CD4-positive, CD25-positive, alpha-beta regulatory T cell (primary cell): ENCODE measurements at regions not wholly inside any gene's neighbourhood (a gene's known extent, or its start where the extent isn't known, plus 50 kb on each side); places are given as distances from the start of the nearest gene placed in this dataset.
"Not testable (repeated sequence)": the region's sequence is repeated elsewhere in the genome, so short reads cannot be mapped to it uniquely, and the experiment has no call there.

Experiments
- ATAC-seq, 2 donors: fragments of 150-1000 bp; cut with Tn5 transposase; one replicate each; pipeline ENCODE4 v1.10.0; 2021; ENCODE audit warnings: low read depth in 2 of 2, moderate number of reproducible peaks in 2 of 2, moderate library complexity in 1 of 2
- DNase-seq, 3 donors: peaks; one replicate each; pipeline versions ENCODE4 v3.0.0 to v3.0.0-alpha.2; 2012 to 2022; ENCODE audit warnings: mixed read lengths in 1 of 3
- H3K27ac ChIP-seq: one replicate; pipeline ENCODE4 v1.7.0; 2013; ENCODE audit warnings: mild to moderate bottlenecking, low read length; ENCODE audit not compliant: insufficient read depth, poor library complexity, severe bottlenecking
- H3K27me3 ChIP-seq: one replicate; pipeline ENCODE4 v1.7.0; 2013; ENCODE audit warnings: low read length; ENCODE audit not compliant: control insufficient read depth, insufficient read depth
- H3K36me3 ChIP-seq: one replicate; pipeline ENCODE4 v1.7.0; 2013; ENCODE audit warnings: mild to moderate bottlenecking, low read length, moderate library complexity; ENCODE audit not compliant: control insufficient read depth, insufficient read depth
- H3K4me1 ChIP-seq: 2 replicates; pipeline ENCODE4 v1.7.0; 2013; ENCODE audit warnings: mild to moderate bottlenecking, low read length; ENCODE audit not compliant: insufficient read depth, control insufficient read depth, poor library complexity, severe bottlenecking
- H3K4me3 ChIP-seq: one replicate; pipeline ENCODE4 v1.7.0; 2013; ENCODE audit warnings: low read depth, mild to moderate bottlenecking, low read length, moderate library complexity
- H3K9me3 ChIP-seq, 2 experiments: 1 replicate in 1 of 2; 2 replicates in 1 of 2; pipeline ENCODE4 v1.7.0; 2013; ENCODE audit warnings: low read length in 2 of 2, mild to moderate bottlenecking in 1 of 2, moderate library complexity in 1 of 2; ENCODE audit not compliant: control insufficient read depth in 2 of 2
- H3K27ac Mint-ChIP-seq, 3 donors: one replicate each; pipeline ENCODE4 v1.8.0; 2020 to 2022; ENCODE audit warnings: mild to moderate bottlenecking in 3 of 3, mixed read lengths in 3 of 3, moderate library complexity in 2 of 3
- H3K27me3 Mint-ChIP-seq: one replicate; pipeline ENCODE4 v1.8.0; 2022; ENCODE audit warnings: mild to moderate bottlenecking, mixed read lengths
- H3K36me3 Mint-ChIP-seq: one replicate; pipeline ENCODE4 v1.8.0; 2020; ENCODE audit warnings: mixed read lengths
- H3K4me1 Mint-ChIP-seq, 4 donors: one replicate each; pipeline ENCODE4 v1.8.0; 2020 to 2022; ENCODE audit warnings: mixed read lengths in 4 of 4, mild to moderate bottlenecking in 1 of 4
- H3K4me3 Mint-ChIP-seq, 4 donors: one replicate each; pipeline ENCODE4 v1.8.0; 2020 to 2022; ENCODE audit warnings: mild to moderate bottlenecking in 4 of 4, mixed read lengths in 4 of 4, moderate library complexity in 3 of 4
- H3K9me3 Mint-ChIP-seq, 7 donors: one replicate each; pipeline ENCODE4 v1.8.0; 2020 to 2022; ENCODE audit warnings: mixed read lengths in 7 of 7, mild to moderate bottlenecking in 3 of 7, moderate library complexity in 2 of 7

- no peaks in the 10 kb centered on the region for H3K27me3 Mint-ChIP-seq
- DNase-seq (no peak), ATAC-seq (no peak)
- Histone ChIP-seq H3K4me3 (no peak overlapping the region), H3K36me3 (no peaks in the 10 kb centered on the region), H3K27me3 (no peaks in the 10 kb centered on the region), H3K27ac (no peak overlapping the region), H3K9me3 (no peaks in the 10 kb centered on the region), H3K4me1 (no peaks in the 10 kb centered on the region)
- no peak overlapping the region for H3K4me3 Mint-ChIP-seq
- H3K9me3 Mint-ChIP-seq = peaks cover 0 to 8% (median 2%) of the 10 kb centered on the region in 7 donors
- no peaks in the 10 kb centered on the region for H3K4me1 Mint-ChIP-seq
- no peak overlapping the region for H3K27ac Mint-ChIP-seq
- no peaks in the 10 kb centered on the region for H3K36me3 Mint-ChIP-seq
Measured at GRCh38 chr11:81975261-81975900, 758.3 kb downstream of the FAM181B start.

- H3K36me3 Mint-ChIP-seq = no peaks in the 10 kb centered on the region
- Histone ChIP-seq H3K4me1 (no peaks in the 10 kb centered on the region), H3K27ac (no peak overlapping the region), H3K4me3 (no peak overlapping the region), H3K9me3 (no peaks in the 10 kb centered on the region), H3K36me3 (no peaks in the 10 kb centered on the region), H3K27me3 (no peaks in the 10 kb centered on the region)
- no peaks in the 10 kb centered on the region for H3K27me3 Mint-ChIP-seq
- peaks cover 0 to 1% (median 0%) of the 10 kb centered on the region in 7 donors for H3K9me3 Mint-ChIP-seq
- no peak for DNase-seq
- ATAC-seq = no peak
- H3K27ac Mint-ChIP-seq = no peak overlapping the region
- no peaks in the 10 kb centered on the region for H3K4me1 Mint-ChIP-seq
- no peak overlapping the region for H3K4me3 Mint-ChIP-seq
Measured at GRCh38 chr11:81970886-81971285, 762.8 kb downstream of the FAM181B start.

GRCh38 chr11:81967242-81967641 is 766.4 kb downstream of the FAM181B start:
- Histone ChIP-seq H3K27me3 (no peaks in the 10 kb centered on the region), H3K4me3 (no peak overlapping the region), H3K4me1 (no peaks in the 10 kb centered on the region), H3K36me3 (no peaks in the 10 kb centered on the region), H3K9me3 (no peaks in the 10 kb centered on the region), H3K27ac (no peak overlapping the region)
- ATAC-seq (no peak), DNase-seq (no peak)
- H3K4me1 Mint-ChIP-seq = peaks cover 0 to 14% (median 8%) of the 10 kb centered on the region in 4 donors
- H3K36me3 Mint-ChIP-seq = no peaks in the 10 kb centered on the region
- H3K27me3 Mint-ChIP-seq = no peaks in the 10 kb centered on the region
- no peak overlapping the region for H3K4me3 Mint-ChIP-seq
- H3K9me3 Mint-ChIP-seq = peaks cover 0 to 1% (median 0%) of the 10 kb centered on the region in 7 donors
- H3K27ac Mint-ChIP-seq = no peak overlapping the region

GRCh38 chr11:81966340-81966739 is 767.3 kb downstream of the FAM181B start:
- no peak for ATAC-seq
- peaks cover 0 to 1% (median 0%) of the 10 kb centered on the region in 7 donors for H3K9me3 Mint-ChIP-seq
- H3K27ac ChIP-seq = no peak overlapping the region
- no peak overlapping the region for H3K4me3 Mint-ChIP-seq
- H3K9me3 ChIP-seq = no peaks in the 10 kb centered on the region
- H3K4me1 ChIP-seq = no peaks in the 10 kb centered on the region
- H3K4me3 ChIP-seq = no peak overlapping the region
- no peaks in the 10 kb centered on the region for H3K27me3 Mint-ChIP-seq
- H3K27me3 ChIP-seq = no peaks in the 10 kb centered on the region
- no peaks in the 10 kb centered on the region for H3K36me3 Mint-ChIP-seq
- no peaks in the 10 kb centered on the region for H3K36me3 ChIP-seq
- no peak for DNase-seq
- H3K4me1 Mint-ChIP-seq = peaks cover 0 to 14% (median 8%) of the 10 kb centered on the region in 4 donors
- H3K27ac Mint-ChIP-seq = no peak overlapping the region

- DNase-seq (peak in 1 of 3 donors; percentile 10), ATAC-seq (no peak)
- H3K27ac ChIP-seq = no peak overlapping the region
- no peak overlapping the region for H3K4me3 ChIP-seq
- no peaks in the 10 kb centered on the region for H3K27me3 ChIP-seq
- H3K4me1 Mint-ChIP-seq = peaks cover 4 to 16% (median 10%) of the 10 kb centered on the region in 4 donors
- H3K27me3 Mint-ChIP-seq = no peaks in the 10 kb centered on the region
- H3K9me3 Mint-ChIP-seq = no peaks in the 10 kb centered on the region
- H3K9me3 ChIP-seq = no peaks in the 10 kb centered on the region
- H3K4me3 Mint-ChIP-seq = no peak overlapping the region
- H3K36me3 ChIP-seq = no peaks in the 10 kb centered on the region
- no peaks in the 10 kb centered on the region for H3K4me1 ChIP-seq
- H3K36me3 Mint-ChIP-seq = no peaks in the 10 kb centered on the region
- H3K27ac Mint-ChIP-seq = no peak overlapping the region
Measured at GRCh38 chr11:81963018-81963417, 770.6 kb downstream of the FAM181B start.

GRCh38 chr11:81960443-81960842 is 773.2 kb downstream of the FAM181B start:
- DNase-seq = no peak
- Histone ChIP-seq H3K4me3 (no peak overlapping the region), H3K9me3 (no peaks in the 10 kb centered on the region), H3K27ac (no peak overlapping the region), H3K27me3 (no peaks in the 10 kb centered on the region), H3K4me1 (no peaks in the 10 kb centered on the region), H3K36me3 (no peaks in the 10 kb centered on the region)
- H3K27me3 Mint-ChIP-seq = no peaks in the 10 kb centered on the region
- H3K36me3 Mint-ChIP-seq = no peaks in the 10 kb centered on the region
- H3K27ac Mint-ChIP-seq = peak overlapping the region in 1 of 3 donors; percentile 37
- H3K9me3 Mint-ChIP-seq = peaks cover 0 to 7% (median 4%) of the 10 kb centered on the region in 7 donors
- no peak overlapping the region for H3K4me3 Mint-ChIP-seq
- H3K4me1 Mint-ChIP-seq = peaks cover 4 to 16% (median 10%) of the 10 kb centered on the region in 4 donors
- ATAC-seq = no peak

- no peak overlapping the region for H3K27ac ChIP-seq
- Mint-ChIP-seq H3K4me3 (no peak overlapping the region), H3K4me1 (peaks cover 4 to 16% (median 10%) of the 10 kb centered on the region in 4 donors), H3K36me3 (no peaks in the 10 kb centered on the region), H3K9me3 (peaks cover 0 to 7% (median 4%) of the 10 kb centered on the region in 7 donors), H3K27ac (no peak overlapping the region), H3K27me3 (no peaks in the 10 kb centered on the region)
- H3K4me3 ChIP-seq = no peak overlapping the region
- no peaks in the 10 kb centered on the region for H3K36me3 ChIP-seq
- DNase-seq (no peak), ATAC-seq (no peak)
- no peaks in the 10 kb centered on the region for H3K27me3 ChIP-seq
- H3K4me1 ChIP-seq = no peaks in the 10 kb centered on the region
- no peaks in the 10 kb centered on the region for H3K9me3 ChIP-seq
Measured at GRCh38 chr11:81959341-81959740, 774.3 kb downstream of the FAM181B start.

GRCh38 chr11:81954301-81954700 is 779.4 kb downstream of the FAM181B start:
- not testable (repeated sequence) for H3K9me3 ChIP-seq, H3K27ac Mint-ChIP-seq, H3K27ac ChIP-seq, H3K4me1 Mint-ChIP-seq, H3K4me1 ChIP-seq, H3K27me3 ChIP-seq, H3K36me3 ChIP-seq, H3K9me3 Mint-ChIP-seq, ATAC-seq, DNase-seq, H3K36me3 Mint-ChIP-seq, H3K4me3 ChIP-seq, H3K4me3 Mint-ChIP-seq, H3K27me3 Mint-ChIP-seq
